Activated CD8-positive, alpha-beta memory T cell treated with anti-CD3 and anti-CD28 coated beads for 1 hour (primary cell): ENCODE measurements at regions not wholly inside any gene's neighbourhood (a gene's known extent, or its start where the extent isn't known, plus 50 kb on each side); places are given as distances from the start of the nearest gene placed in this dataset.
"Not testable (repeated sequence)": the region's sequence is repeated elsewhere in the genome, so short reads cannot be mapped to it uniquely, and the experiment has no call there.

Experiments used
- DNase-seq, 2 donors: peaks; one replicate each; pipeline ENCODE4 v3.0.0-alpha.2; 2020; ENCODE audit warnings: low read depth in 1 of 2; ENCODE audit errors: extremely low read depth in 1 of 2

DNA sequence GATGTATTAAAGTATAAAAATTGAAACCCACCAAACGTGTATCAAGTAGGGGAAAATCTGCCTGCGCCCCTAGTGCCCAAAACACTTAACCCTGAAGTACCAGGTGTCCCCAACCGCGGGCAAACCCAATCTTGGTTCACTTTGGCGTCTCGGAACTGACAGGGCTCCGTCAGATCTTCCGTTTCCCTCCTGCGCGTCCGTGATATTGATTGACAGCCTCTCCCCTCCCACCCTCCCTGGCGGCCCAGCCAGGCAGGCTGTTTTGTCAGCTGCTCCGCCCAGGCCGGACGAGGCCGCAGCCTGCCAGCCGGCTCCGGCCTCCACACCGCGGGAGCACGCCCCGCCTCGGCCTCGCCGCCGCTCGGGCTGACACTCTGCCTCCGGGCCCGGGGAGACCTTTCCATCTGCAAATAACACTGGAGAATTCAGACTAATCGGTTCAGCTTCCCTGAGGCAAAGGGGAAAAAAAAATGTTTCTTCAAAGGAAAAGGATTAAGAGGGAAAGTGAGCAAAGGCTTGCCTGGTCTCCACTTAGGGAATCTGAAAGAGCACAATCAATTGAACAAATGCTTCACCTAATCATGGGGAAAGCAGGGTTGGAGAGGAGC, 234.9 kb upstream of the MCHR2 start:
- DNase-seq: peak in 1 of 2 donors; percentile 4

DNA sequence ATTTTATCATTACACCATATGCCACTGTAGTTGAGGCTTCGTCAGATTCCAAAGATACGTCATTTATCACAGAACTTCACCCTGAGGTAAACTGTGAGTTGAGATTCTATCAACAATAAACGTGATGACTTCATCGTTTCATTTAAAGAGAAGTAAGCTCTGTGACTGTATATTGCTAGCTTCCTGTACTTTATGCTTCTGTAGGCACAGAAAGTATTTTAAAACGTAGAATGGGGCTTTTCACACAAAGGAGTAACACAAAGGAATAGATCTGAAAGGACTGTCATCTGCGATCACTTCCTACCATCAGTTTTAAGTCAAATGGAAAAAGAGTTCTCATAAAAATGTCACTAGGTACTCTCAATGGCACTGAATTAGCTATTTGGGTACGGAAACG, 234.4 kb upstream of the MCHR2 start:
- no peak for DNase-seq

- DNase-seq: no peak
Observed at GRCh38 chr6:100226811-100227210, 232.8 kb upstream of the MCHR2 start.

DNA sequence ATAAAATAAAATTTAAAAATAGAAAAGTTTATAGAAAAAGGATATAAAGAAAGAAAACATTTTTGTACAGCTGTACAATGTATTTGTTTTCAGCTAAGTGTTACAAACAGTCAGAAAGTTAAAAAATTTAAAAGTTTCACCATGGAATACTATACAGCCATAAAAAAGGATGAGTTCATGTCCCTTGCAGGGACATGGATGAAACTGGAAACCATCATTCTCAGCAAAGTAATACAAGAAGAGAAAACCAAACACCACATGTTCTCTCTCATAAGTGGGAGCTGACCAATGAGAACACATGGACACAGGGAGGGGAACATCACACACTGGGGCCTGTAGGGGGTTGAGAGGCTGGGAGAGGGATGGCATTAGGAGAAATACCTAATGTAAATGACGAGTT, 229.9 kb upstream of the MCHR2 start:
- not testable (repeated sequence) for DNase-seq

DNA sequence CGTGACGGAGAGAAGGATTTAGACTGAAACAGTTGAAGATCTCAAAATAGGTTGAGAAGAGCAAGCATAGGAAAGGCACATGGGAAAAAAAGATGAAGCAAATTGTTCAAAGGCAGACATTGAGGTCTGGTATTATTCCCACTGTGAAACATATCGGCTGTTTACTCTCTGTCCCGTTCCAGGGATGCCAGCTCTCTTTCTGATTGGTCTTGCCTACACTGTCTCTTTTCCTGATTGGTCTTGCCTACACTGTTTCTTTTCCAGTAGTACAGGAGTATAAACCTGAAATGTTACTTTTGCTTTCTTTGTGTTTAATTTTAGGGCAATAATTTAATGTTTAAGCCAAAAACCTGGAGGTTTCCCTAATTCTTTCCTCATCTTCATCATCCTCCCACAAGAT, 226.5 kb upstream of the MCHR2 start:
- no peak for DNase-seq

DNA sequence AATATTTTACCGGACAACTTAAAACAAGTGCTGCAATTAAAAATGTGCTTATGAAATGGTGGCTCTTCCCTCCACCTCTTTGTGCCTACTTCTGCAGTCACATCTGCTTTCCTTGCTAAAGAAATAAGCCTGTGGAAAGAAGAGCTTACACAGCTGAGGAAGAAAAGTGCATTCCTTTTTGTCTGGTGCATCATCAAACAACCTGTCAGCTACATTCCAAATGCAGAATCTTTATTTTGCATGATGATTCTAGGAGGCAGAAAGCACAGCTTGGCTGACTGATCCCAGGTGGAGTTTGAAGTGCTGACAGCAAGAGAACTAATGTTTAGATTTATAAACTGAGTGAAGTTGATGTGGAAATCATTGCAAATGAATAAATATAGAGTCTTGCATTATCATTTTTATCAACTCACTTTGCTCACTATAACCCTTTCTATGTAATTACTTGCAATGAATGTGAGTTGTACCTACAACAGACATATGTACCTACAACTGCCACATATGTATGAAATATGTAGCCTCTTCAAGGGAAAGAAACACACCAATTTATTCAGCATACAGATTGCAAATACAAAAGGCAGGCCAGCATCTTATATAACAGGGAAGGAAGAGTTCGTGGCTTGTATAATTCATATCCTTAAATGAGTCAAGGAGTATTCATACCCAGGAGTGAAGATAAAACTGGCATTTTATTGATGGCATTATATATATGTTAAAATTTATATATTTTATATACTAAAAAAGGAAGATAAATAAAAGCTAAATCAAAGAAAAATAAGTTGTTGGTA, 223.4 kb upstream of the MCHR2 start:
- no peak for DNase-seq

DNA sequence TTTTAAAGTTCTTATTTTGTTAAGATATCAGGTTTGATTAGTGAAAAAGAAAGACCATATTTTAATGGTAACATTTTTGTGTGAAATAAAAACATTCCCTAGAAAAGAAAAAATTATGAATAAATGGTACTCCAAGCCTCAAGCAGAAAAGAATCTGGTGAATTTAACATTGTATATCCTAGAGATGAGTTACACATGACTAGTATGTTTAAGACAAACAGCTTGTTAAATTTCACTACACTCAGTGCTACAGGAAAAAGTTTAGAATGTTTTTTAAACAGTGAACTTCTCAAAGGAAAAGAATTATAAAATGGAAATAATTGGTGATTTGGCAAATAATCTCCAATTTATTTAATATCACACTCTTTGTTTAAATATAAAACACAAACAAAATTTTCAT, 222.7 kb upstream of the MCHR2 start:
- no peak for DNase-seq

DNA sequence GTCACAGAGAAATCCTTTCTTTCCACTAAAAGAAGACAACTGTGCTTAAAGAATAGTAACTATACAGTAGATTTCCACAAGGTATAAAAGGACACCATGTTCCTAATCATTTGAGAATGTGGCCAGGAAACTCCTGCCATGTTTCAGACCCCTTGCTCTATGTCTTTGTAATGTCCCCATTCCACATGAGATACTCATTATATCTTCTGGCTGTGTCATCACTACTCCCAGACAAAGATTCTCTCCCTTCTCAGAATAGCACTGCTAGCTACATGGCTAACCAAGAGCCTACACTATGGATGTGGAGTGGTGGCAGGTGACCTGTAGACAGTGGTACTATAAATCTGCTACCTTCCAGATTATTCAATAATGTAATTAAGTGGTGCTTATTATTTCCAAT, 218.1 kb upstream of the MCHR2 start:
- DNase-seq: no peak

DNA sequence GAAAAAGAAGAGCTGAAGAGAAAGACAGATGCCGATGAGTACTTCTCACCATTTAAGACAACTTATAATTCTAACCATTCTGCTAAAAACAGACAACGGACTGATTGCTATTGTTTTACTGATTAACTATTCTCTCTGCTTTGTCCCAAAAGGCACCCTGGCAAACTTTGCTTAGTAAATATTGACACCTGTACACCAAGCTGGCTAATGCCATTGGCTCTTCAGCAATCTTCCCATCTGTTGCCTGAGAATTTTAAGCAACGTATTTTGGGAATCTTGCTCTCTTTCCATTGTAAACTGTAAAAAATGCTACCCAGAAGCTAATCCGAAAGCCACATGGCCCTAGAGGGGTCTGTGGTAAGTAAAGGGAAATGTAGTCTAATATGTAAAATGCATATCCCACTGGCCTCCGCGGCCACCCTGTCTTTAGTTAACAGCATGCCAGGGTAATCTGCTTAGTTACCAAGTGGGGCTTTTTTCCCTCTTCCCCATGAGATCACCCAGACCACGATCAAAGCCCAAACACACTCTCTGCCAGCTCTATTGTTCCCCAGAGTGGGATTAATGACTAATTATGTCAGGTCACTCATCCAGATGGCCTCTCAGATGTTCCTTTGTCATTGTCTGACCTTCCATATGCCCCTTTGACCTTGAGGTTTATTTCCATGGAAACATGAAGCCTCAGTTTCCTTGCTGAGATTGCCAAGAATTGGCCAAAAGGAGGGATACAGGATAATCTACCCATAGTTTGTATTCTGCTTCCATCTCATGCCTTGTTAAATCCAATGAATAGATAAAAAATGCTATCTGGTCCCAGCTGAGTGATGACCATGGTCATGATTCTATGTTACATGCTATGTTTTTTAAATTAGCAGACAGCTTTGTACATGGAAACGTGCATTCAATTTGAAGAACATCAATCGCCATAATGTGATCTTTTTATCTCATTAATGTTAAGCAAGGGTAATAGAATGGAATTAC, 216.4 kb upstream of the MCHR2 start:
- DNase-seq: no peak

GRCh38 chr6:100209323-100210136, 215.5 kb upstream of the MCHR2 start:
- no peak for DNase-seq

DNA sequence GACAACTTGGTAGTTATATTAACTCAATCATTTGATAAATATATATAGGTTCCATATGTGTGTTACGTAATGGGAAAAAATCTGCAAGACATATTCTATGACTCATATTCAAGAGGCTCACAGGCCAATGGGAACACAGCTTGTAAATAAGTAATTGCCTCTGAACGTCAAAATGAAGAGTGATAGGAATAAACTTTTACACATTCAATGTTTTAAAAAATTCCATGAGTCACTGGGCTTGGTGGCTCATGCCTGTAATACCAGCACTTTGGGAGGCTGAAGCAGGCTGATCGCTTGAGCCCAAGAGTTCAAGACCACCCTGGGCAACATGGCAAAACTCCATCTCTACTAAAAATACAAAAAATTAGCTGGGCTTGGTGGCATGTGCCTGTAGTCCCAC, 209.4 kb upstream of the MCHR2 start:
- no peak for DNase-seq

DNA sequence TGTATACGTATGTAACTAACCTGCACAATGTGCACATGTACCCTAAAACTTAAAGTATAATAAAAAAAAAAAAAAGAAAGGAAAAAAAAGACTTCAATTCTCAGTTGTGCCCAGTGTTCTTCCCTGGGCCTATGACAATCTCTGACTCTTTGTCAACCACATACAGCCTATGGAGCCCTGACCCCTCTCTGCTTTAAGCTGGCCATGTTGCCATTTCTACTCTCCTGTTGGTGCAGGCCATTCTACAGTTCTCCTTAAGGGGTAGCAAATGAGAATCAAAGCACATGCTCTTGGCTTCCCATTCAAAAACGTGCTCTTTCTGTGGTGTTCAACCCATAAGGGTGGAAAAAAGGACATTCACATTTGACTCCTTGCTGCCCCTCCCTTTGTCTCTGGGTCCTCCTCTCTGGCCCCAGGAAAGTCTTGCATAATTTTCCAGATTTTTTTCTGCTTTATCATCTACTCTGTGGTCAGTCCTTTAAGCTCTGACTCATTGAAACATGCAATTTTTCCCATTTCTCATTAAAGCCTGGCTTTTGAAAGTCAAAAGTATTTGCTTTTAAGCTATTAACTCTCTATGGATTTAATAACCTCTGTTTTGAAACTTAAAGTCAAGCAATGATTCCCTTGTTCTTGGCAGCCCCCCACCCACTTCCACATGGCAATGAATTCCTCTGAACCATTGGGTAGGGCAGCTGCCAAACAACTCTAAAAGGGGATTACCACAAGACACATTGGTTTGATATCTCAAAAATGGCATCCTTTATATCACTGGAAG, 208.6 kb upstream of the MCHR2 start:
- no peak for DNase-seq

DNA sequence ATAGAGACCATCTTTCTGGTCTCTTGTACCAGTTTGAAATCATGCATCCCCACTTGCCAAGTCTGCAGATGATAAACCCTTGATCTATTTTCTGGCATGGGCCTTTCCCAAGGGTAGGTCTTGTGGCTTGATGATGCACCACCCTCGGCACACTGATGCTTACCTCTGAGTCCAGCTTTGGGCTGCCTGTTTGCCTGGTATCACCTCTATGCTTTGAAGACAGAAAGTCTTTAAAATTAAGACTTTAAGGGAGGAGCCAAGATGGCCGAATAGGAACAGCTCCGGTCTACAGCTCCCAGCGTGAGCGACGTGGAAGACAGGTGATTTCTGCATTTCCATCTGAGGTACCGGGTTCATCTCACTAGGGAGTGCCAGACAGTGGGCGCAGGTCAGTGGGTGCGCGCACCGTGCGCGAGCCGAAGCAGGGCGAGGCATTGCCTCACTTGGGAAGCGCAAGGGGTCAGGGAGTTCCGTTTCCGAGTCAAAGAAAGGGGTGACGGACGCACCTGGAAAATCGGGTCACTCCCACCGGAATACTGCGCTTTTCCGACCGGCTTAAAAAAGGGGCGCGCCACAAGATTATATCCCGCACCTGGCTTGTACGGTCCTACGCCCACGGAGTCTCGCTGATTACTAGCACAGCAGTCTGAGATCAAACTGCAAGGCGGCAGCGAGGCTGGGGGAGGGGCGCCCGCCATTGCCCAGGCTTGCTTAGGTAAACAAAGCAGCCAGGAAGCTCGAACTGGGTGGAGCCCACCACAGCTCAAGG, 202.4 kb upstream of the MCHR2 start:
- DNase-seq: not testable (repeated sequence)

DNA sequence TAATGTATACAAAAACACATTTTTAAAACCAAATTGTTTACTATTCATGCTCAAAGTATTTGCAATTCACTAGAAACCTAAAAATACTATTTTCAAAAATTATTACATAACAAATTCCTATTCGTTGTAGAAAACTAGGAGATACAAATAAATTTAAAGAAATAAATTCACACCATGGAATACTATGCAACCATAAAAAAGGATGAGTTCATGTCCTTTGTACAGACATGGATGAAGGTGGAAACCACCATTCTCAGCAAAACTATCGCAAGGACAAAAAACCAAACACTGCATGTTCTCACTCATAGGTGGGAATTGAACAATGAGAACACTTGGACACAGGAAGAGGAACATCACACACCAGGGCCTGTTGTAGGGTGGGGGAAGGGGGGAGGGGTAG, 201.2 kb upstream of the MCHR2 start:
- not testable (repeated sequence) for DNase-seq

GRCh38 chr6:100194535-100194934, 200.5 kb upstream of the MCHR2 start:
- DNase-seq: no peak

- no peak for DNase-seq
Observed at GRCh38 chr6:100188754-100189153, 194.7 kb upstream of the MCHR2 start.

GRCh38 chr6:100186552-100186951, 192.5 kb upstream of the MCHR2 start:
- no peak for DNase-seq

- DNase-seq: no peak
Observed at GRCh38 chr6:100185615-100186014, 191.6 kb upstream of the MCHR2 start.

- no peak for DNase-seq
Observed at GRCh38 chr6:100184473-100184872, 190.4 kb upstream of the MCHR2 start.
